Effector memory CD8-positive, alpha-beta T cell (primary cell): ENCODE measurements at regions not wholly inside any gene's neighbourhood (a gene's known extent, or its start where the extent isn't known, plus 50 kb on each side); places are given as distances from the start of the nearest gene placed in this dataset.

Source experiments
- ATAC-seq: fragments of 150-1000 bp; cut with Tn5 transposase; replicated peaks from 2 replicates; pipeline ENCODE4 v1.10.0; 2021; ENCODE audit warnings: mild to moderate bottlenecking, moderate library complexity
- DNase-seq, 3 experiments: peaks; one replicate each; pipeline ENCODE4 v3.0.0; 2021
- H3K27ac Mint-ChIP-seq, 2 donors: one replicate each; pipeline ENCODE4 v1.8.0; 2022; ENCODE audit warnings: mild to moderate bottlenecking in 2 of 2, mixed read lengths in 2 of 2, moderate library complexity in 2 of 2
- H3K27me3 Mint-ChIP-seq, 2 donors: one replicate each; pipeline ENCODE4 v1.8.0; 2022; ENCODE audit warnings: mixed read lengths in 2 of 2
- H3K36me3 Mint-ChIP-seq: one replicate; pipeline ENCODE4 v1.8.0; 2022; ENCODE audit warnings: mild to moderate bottlenecking, moderate library complexity, mixed read lengths; ENCODE audit not compliant: insufficient read depth
- H3K4me1 Mint-ChIP-seq, 2 donors: one replicate each; pipeline ENCODE4 v1.8.0; 2022; ENCODE audit warnings: low read depth in 2 of 2, mixed read lengths in 2 of 2
- H3K4me3 Mint-ChIP-seq, 2 donors: one replicate each; pipeline ENCODE4 v1.8.0; 2022; ENCODE audit warnings: mild to moderate bottlenecking in 2 of 2, mixed read lengths in 2 of 2, moderate library complexity in 2 of 2
- H3K9me3 Mint-ChIP-seq, 2 donors: one replicate each; pipeline ENCODE4 v1.8.0; 2022; ENCODE audit warnings: mixed read lengths in 2 of 2

- no peaks in the 10 kb centered on the region for H3K9me3 Mint-ChIP-seq
- H3K27me3 Mint-ChIP-seq = peaks cover 0 to 6% of the 10 kb centered on the region in 2 donors
- ATAC-seq = no peak
- H3K36me3 Mint-ChIP-seq = no peaks in the 10 kb centered on the region
- no peak for DNase-seq
- H3K27ac Mint-ChIP-seq = no peak overlapping the region
- peaks cover 0 to 2% of the 10 kb centered on the region in 2 donors for H3K4me1 Mint-ChIP-seq
- no peak overlapping the region for H3K4me3 Mint-ChIP-seq
Measured at GRCh38 chr15:31247404-31247803, 79.2 kb upstream of the KLF13 start.

- H3K4me1 Mint-ChIP-seq = peaks cover 0 to 2% of the 10 kb centered on the region in 2 donors
- no peak overlapping the region for H3K4me3 Mint-ChIP-seq
- DNase-seq = no peak
- H3K27ac Mint-ChIP-seq = no peak overlapping the region
- H3K27me3 Mint-ChIP-seq = peaks cover 0 to 6% of the 10 kb centered on the region in 2 donors
- no peaks in the 10 kb centered on the region for H3K9me3 Mint-ChIP-seq
- H3K36me3 Mint-ChIP-seq = no peaks in the 10 kb centered on the region
- no peak for ATAC-seq
Measured at GRCh38 chr15:31248263-31248662, 78.4 kb upstream of the KLF13 start.

- ATAC-seq = no peak
- peaks cover 0 to 2% of the 10 kb centered on the region in 2 donors for H3K4me1 Mint-ChIP-seq
- H3K27me3 Mint-ChIP-seq = peaks cover 0 to 6% of the 10 kb centered on the region in 2 donors
- no peak overlapping the region for H3K4me3 Mint-ChIP-seq
- H3K9me3 Mint-ChIP-seq = no peaks in the 10 kb centered on the region
- H3K36me3 Mint-ChIP-seq = no peaks in the 10 kb centered on the region
- DNase-seq = no peak
- H3K27ac Mint-ChIP-seq = no peak overlapping the region
Measured at GRCh38 chr15:31248951-31249350, 77.7 kb upstream of the KLF13 start.

- no peak for ATAC-seq
- Mint-ChIP-seq H3K9me3 (no peaks in the 10 kb centered on the region), H3K36me3 (no peaks in the 10 kb centered on the region), H3K4me1 (peaks cover 0 to 5% of the 10 kb centered on the region in 2 donors), H3K4me3 (no peak overlapping the region), H3K27ac (no peak overlapping the region), H3K27me3 (peaks cover 0 to 6% of the 10 kb centered on the region in 2 donors)
- DNase-seq = no peak
Measured at GRCh38 chr15:31250033-31250432, 76.6 kb upstream of the KLF13 start.

- peaks cover 0 to 6% of the 10 kb centered on the region in 2 donors for H3K27me3 Mint-ChIP-seq
- peaks cover 1 to 6% of the 10 kb centered on the region in 2 donors for H3K4me1 Mint-ChIP-seq
- no peak overlapping the region for H3K4me3 Mint-ChIP-seq
- H3K36me3 Mint-ChIP-seq = no peaks in the 10 kb centered on the region
- no peak overlapping the region for H3K27ac Mint-ChIP-seq
- H3K9me3 Mint-ChIP-seq = no peaks in the 10 kb centered on the region
- no peak for DNase-seq
- ATAC-seq = no peak
Measured at GRCh38 chr15:31251165-31251564, 75.5 kb upstream of the KLF13 start.

- peaks cover 0 to 6% of the 10 kb centered on the region in 2 donors for H3K27me3 Mint-ChIP-seq
- no peaks in the 10 kb centered on the region for H3K9me3 Mint-ChIP-seq
- no peak overlapping the region for H3K27ac Mint-ChIP-seq
- DNase-seq = no peak
- no peak for ATAC-seq
- no peak overlapping the region for H3K4me3 Mint-ChIP-seq
- H3K36me3 Mint-ChIP-seq = no peaks in the 10 kb centered on the region
- H3K4me1 Mint-ChIP-seq = peaks cover 12 to 17% of the 10 kb centered on the region in 2 donors
Measured at GRCh38 chr15:31252171-31252785, 74.4 kb upstream of the KLF13 start.

GRCh38 chr15:31254431-31255175 lies 72.0 kb upstream of the KLF13 start:
- H3K36me3 Mint-ChIP-seq = no peaks in the 10 kb centered on the region
- no peaks in the 10 kb centered on the region for H3K27me3 Mint-ChIP-seq
- H3K4me1 Mint-ChIP-seq = peaks cover 24 to 33% of the 10 kb centered on the region in 2 donors
- no peak for ATAC-seq
- H3K27ac Mint-ChIP-seq = peak overlapping the region in 1 of 2 donors; percentile 4
- no peak for DNase-seq
- H3K9me3 Mint-ChIP-seq = no peaks in the 10 kb centered on the region
- no peak overlapping the region for H3K4me3 Mint-ChIP-seq

GRCh38 chr15:31255176-31255510 lies 71.5 kb upstream of the KLF13 start:
- H3K36me3 Mint-ChIP-seq = no peaks in the 10 kb centered on the region
- peak overlapping the region in 1 of 2 donors; percentile 4 for H3K27ac Mint-ChIP-seq
- ATAC-seq (no peak), DNase-seq (no peak)
- H3K9me3 Mint-ChIP-seq = no peaks in the 10 kb centered on the region
- H3K4me1 Mint-ChIP-seq = peaks cover 25 to 34% of the 10 kb centered on the region in 2 donors
- no peak overlapping the region for H3K4me3 Mint-ChIP-seq
- no peaks in the 10 kb centered on the region for H3K27me3 Mint-ChIP-seq

GRCh38 chr15:31255732-31256377 lies 70.8 kb upstream of the KLF13 start:
- peak overlapping the region in 1 of 2 donors; percentile 53 for H3K27ac Mint-ChIP-seq
- H3K4me1 Mint-ChIP-seq = peaks cover 25 to 34% of the 10 kb centered on the region in 2 donors

GRCh38 chr15:31256378-31257265 lies 70.0 kb upstream of the KLF13 start:
- DNase-seq = no peak
- ATAC-seq = peak; percentile 68
- H3K36me3 Mint-ChIP-seq = no peaks in the 10 kb centered on the region
- peak overlapping the region; percentile 53 to 94 for H3K27ac Mint-ChIP-seq
- no peaks in the 10 kb centered on the region for H3K9me3 Mint-ChIP-seq
- H3K27me3 Mint-ChIP-seq = no peaks in the 10 kb centered on the region
- peak overlapping the region in 1 of 2 donors; percentile 10 for H3K4me3 Mint-ChIP-seq
- H3K4me1 Mint-ChIP-seq = peaks cover 29 to 34% of the 10 kb centered on the region in 2 donors

More at GRCh38 chr15:31255732-31256377, 70.8 kb upstream of the KLF13 start:
- DNase-seq (no peak), ATAC-seq (no peak)
- H3K27me3 Mint-ChIP-seq = no peaks in the 10 kb centered on the region
- no peaks in the 10 kb centered on the region for H3K36me3 Mint-ChIP-seq
- H3K4me3 Mint-ChIP-seq = peak overlapping the region in 1 of 2 donors; percentile 10
- no peaks in the 10 kb centered on the region for H3K9me3 Mint-ChIP-seq

GRCh38 chr15:31257286-31257685 lies 69.3 kb upstream of the KLF13 start:
- DNase-seq = no peak
- ATAC-seq = no peak
- H3K9me3 Mint-ChIP-seq = no peaks in the 10 kb centered on the region
- peak overlapping the region; percentile 53 to 94 for H3K27ac Mint-ChIP-seq
- H3K4me3 Mint-ChIP-seq = no peak overlapping the region
- no peaks in the 10 kb centered on the region for H3K36me3 Mint-ChIP-seq
- H3K4me1 Mint-ChIP-seq = peaks cover 35 to 38% of the 10 kb centered on the region in 2 donors
- H3K27me3 Mint-ChIP-seq = no peaks in the 10 kb centered on the region

GRCh38 chr15:31258260-31258659 lies 68.4 kb upstream of the KLF13 start:
- H3K27ac Mint-ChIP-seq = peak overlapping the region; percentile 28 to 94
- no peaks in the 10 kb centered on the region for H3K27me3 Mint-ChIP-seq
- peak overlapping the region in 1 of 2 donors; percentile 46 for H3K4me3 Mint-ChIP-seq
- no peaks in the 10 kb centered on the region for H3K9me3 Mint-ChIP-seq
- H3K36me3 Mint-ChIP-seq = peaks cover 3% of the 10 kb centered on the region
- peak; percentile 64 for ATAC-seq
- DNase-seq = no peak
- H3K4me1 Mint-ChIP-seq = peaks cover 42 to 44% of the 10 kb centered on the region in 2 donors
